Mammary epithelial cell (primary cell): ENCODE measurements at regions not wholly inside any gene's neighbourhood (a gene's known extent, or its start where the extent isn't known, plus 50 kb on each side); places are given as distances from the start of the nearest gene placed in this dataset.

Source experiments
- EZH2 ChIP-seq: IDR thresholded peaks from 2 replicates; pipeline ENCODE4 v1.6.1; 2012; ENCODE audit warnings: low read length, inconsistent platforms, borderline replicate concordance
- TF ChIP-seq, protein P1 (sequence below), 2 donors: IDR thresholded peaks in 1 of 2; conservative IDR thresholded peaks in 1 of 2; 2 replicates each; pipeline ENCODE4 v1.5.1; 2011 to 2012; ENCODE audit warnings: inconsistent platforms in 2 of 2, low read length in 2 of 2, mild to moderate bottlenecking in 2 of 2, control low read depth in 1 of 2, low read depth in 1 of 2; ENCODE audit not compliant: insufficient read depth in 1 of 2; ENCODE audit errors: extremely low read depth in 1 of 2

DNA sequence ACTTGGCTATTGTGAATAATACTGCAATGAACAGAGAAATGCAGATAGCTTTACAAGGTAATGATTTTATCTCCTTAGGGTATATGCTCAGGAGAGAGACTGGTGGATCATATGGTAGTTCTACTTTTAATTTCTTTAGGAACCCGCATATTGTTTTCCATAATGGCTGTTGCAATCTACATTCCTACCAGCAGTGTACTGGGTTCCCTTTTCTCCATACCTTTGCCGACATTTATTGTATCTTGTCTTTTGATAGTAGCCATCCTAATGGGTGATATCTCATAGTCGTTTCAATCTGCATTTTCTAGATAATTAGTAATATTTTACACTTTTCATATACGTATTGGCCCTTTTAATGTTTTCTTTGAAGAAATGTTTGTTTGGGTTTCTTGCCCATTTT, 702.9 kb upstream of the ACVR2A start:
- TF ChIP-seq, protein P1, sequence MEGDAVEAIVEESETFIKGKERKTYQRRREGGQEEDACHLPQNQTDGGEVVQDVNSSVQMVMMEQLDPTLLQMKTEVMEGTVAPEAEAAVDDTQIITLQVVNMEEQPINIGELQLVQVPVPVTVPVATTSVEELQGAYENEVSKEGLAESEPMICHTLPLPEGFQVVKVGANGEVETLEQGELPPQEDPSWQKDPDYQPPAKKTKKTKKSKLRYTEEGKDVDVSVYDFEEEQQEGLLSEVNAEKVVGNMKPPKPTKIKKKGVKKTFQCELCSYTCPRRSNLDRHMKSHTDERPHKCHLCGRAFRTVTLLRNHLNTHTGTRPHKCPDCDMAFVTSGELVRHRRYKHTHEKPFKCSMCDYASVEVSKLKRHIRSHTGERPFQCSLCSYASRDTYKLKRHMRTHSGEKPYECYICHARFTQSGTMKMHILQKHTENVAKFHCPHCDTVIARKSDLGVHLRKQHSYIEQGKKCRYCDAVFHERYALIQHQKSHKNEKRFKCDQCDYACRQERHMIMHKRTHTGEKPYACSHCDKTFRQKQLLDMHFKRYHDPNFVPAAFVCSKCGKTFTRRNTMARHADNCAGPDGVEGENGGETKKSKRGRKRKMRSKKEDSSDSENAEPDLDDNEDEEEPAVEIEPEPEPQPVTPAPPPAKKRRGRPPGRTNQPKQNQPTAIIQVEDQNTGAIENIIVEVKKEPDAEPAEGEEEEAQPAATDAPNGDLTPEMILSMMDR (conservative IDR thresholded peaks at IDR 0.05 in 1 of 2, IDR thresholded peaks at IDR 0.05 in 1 of 2; ENCODE audit: extremely low read depth in 1 of 2, insufficient read depth in 1 of 2, low read depth in 1 of 2, low read length in 2 of 2) = peak in 1 of 2 donors; percentile 19
- no peak for TF ChIP-seq EZH2
